Adrenal gland (tissue), 9 donors: ENCODE measurements at regions not wholly inside any gene's neighbourhood (a gene's known extent, or its start where the extent isn't known, plus 50 kb on each side); places are given as distances from the start of the nearest gene placed in this dataset.
"Not testable (repeated sequence)": the region's sequence is repeated elsewhere in the genome, so short reads cannot be mapped to it uniquely, and the experiment has no call there.

Source experiments
- DNase-seq, 7 donors: peaks; one replicate each; pipeline ENCODE4 v3.0.0-alpha.2; 2019 to 2020
- H3K27ac ChIP-seq, 5 donors: fragments of 200-600 bp; sonication (generic) in 4 of 5; 1 replicate in 3 of 5; 2 replicates in 2 of 5; pipeline versions ENCODE4 v1.5.1 to v1.8.0; 2016 to 2020; ENCODE audit warnings: mild to moderate bottlenecking in 1 of 5
- H3K27me3 ChIP-seq: fragments of 200-600 bp; 2 replicates; pipeline ENCODE4 v1.8.0; 2021
- H3K36me3 ChIP-seq, 2 donors: fragments of 200-600 bp; replicated peaks in 1 of 2; 1 replicate in 1 of 2; 2 replicates in 1 of 2; pipeline versions ENCODE4 v1.5.1 to v1.8.0; 2018 to 2022
- H3K4me1 ChIP-seq, 2 donors: fragments of 200-600 bp; replicated peaks in 1 of 2; 1 replicate in 1 of 2; 2 replicates in 1 of 2; pipeline versions ENCODE4 v1.5.1 to v1.8.0; 2018 to 2021
- H3K4me3 ChIP-seq, 4 donors: fragments of 200-600 bp; sonication (generic) in 3 of 4; one replicate each; pipeline ENCODE4 v1.5.1; 2016 to 2018
- H3K9me3 ChIP-seq, 3 donors: fragments of 200-600 bp; sonication (generic) in 1 of 3; replicated peaks in 1 of 3; 1 replicate in 2 of 3; 2 replicates in 1 of 3; pipeline versions ENCODE4 v1.5.1 to v1.8.0; 2016 to 2021
- CTCF ChIP-seq, 6 experiments: fragments of 450-650 bp in 4 of 6; fragments of 200-600 bp in 2 of 6; sonication (generic) in 1 of 6; IDR thresholded peaks; 1 replicate in 5 of 6; 2 replicates in 1 of 6; pipeline versions ENCODE4 v1.5.1 to v1.8.0; 2016 to 2021; ENCODE audit warnings: antibody characterized with exemption in 6 of 6, mild to moderate bottlenecking in 2 of 6, moderate library complexity in 1 of 6
- POLR2A ChIP-seq, 2 donors: fragments of 450-650 bp; IDR thresholded peaks; one replicate each; pipeline ENCODE4 v1.6.1; 2017; ENCODE audit warnings: antibody characterized with exemption in 2 of 2, mild to moderate bottlenecking in 2 of 2, moderate library complexity in 1 of 2
- WGBS, 4 donors: extraction: QIAGEN DNeasy Blood & Tissue Kit in 2 of 4; methylation state at CpG; one replicate each; pipeline versions ENCODE4 v1.1.5 to v1.1.7; 2013 to 2017; 5-methylcytosine and 5-hydroxymethylcytosine counted together
- intact Hi-C, 2 donors: fragments of 100-400 bp; cut with DNase I; formaldehyde crosslinking; loops; one replicate each; pipeline versions ENCODE4 v1.14.1 to v1.15.0; 2022 to 2023
- donor health status: healthy with polysubstance abuse.
- donor health status: Bipolar disorder and iron deficiency.
- donor health status: DM: yes; HTN: yes; CAD: no.
- donor health status: DM: no; HTN: no; CAD: no.
- donor health status: DM: no; HTN: no; CAD: no.

DNA sequence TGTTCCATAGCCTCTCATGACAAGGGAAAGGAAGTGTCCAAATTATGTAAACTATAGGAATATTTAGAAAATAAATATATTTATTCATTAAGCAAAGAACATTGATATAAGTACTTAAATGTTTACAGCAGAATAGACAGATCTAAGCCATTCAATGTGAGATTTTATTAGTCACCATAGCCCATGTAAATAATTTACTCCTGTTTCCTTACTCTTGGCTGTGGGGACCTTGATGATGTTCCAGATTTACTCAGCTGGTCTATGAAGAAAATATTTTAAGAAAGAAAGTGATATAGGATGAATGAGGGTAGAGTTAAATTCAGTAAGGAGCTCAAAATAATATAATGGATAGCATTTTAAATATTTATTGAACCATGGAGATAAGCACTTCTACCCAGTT lies 442.6 kb upstream of the KLF6 start:
- no peaks in the 10 kb centered on the region for H3K36me3 ChIP-seq
- no peak overlapping the region for H3K27ac ChIP-seq
- no peaks in the 10 kb centered on the region for H3K4me1 ChIP-seq
- H3K9me3 ChIP-seq, result no peaks in the 10 kb centered on the region
- no peak for TF ChIP-seq CTCF (IDR thresholded peaks at IDR 0.05)
- no peak for TF ChIP-seq POLR2A (IDR thresholded peaks at IDR 0.05)
- no peak overlapping the region for H3K4me3 ChIP-seq
- DNase-seq, result no peak
- H3K27me3 ChIP-seq, result no peaks in the 10 kb centered on the region
- intact Hi-C loops, result no loop called here

DNA sequence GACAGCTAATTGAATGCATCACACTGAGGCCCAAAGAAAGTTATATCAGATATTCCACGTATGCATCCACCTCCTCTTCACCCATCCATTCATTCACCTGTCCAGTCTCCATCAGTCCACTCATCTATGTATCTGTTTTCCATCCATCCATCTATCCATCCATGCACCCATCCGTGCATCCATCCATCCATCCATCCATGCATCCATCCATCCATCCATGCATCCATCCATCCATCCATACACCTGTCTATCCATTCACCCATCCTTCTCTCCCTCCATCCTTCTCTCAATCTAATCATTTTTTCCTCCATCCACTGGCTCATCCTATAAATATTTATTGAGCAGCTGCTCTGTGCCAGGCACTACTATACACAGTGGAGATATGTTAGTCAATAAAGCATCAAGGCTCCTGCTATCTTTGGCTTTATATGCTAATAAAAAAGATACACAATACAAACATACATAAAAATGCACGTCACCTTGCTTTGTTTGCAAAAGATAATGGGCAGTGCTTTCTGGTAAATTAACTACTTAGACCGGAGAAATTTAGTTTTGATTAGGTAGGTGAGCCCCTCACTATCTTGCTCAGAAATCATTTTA lies 442.0 kb upstream of the KLF6 start:
- no peak for DNase-seq
- Histone ChIP-seq H3K27ac (no peak overlapping the region), H3K4me3 (no peak overlapping the region), H3K36me3 (no peaks in the 10 kb centered on the region), H3K4me1 (no peaks in the 10 kb centered on the region), H3K9me3 (no peaks in the 10 kb centered on the region), H3K27me3 (no peaks in the 10 kb centered on the region)
- intact Hi-C loops, result no loop called here
- 82 to 88% (median 85%) methylated on average over 4 of the region's 4 CpGs for WGBS, 4 donors
- TF ChIP-seq POLR2A (IDR thresholded peaks at IDR 0.05), result no peak
- TF ChIP-seq CTCF (IDR thresholded peaks at IDR 0.05), result no peak

GRCh38 chr10:4224178-4224577 lies 439.2 kb upstream of the KLF6 start:
- Histone ChIP-seq H3K9me3 (no peaks in the 10 kb centered on the region), H3K27ac (no peak overlapping the region), H3K4me1 (no peaks in the 10 kb centered on the region), H3K27me3 (no peaks in the 10 kb centered on the region), H3K4me3 (no peak overlapping the region), H3K36me3 (no peaks in the 10 kb centered on the region)
- TF ChIP-seq POLR2A (IDR thresholded peaks at IDR 0.05) (no peak), CTCF (IDR thresholded peaks at IDR 0.05) (no peak)
- 90 to 93% (median 93%) methylated on average over 6 of the region's 6 CpGs for WGBS, 4 donors
- intact Hi-C loops, result no loop called here
- no peak for DNase-seq

DNA sequence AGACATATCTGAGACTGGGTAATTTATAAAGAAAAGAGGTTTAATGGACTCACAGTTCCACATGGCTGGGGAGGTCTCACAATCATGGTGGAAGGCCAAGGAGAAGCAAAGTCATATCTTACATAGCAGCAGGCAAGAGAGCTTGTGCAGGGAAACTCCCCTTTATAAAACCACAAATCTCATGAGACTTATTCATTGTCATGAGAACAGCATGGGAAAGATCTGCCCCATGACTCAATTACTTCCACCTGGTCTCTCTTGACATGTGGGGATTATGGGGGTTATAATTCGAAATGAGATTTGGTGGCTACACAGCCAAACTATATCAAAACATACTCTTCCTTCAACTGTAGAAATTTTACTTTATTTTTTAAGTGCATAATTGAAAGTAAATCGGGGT lies 436.3 kb upstream of the KLF6 start:
- intact Hi-C loops, H3K4me1 ChIP-seq, H3K4me3 ChIP-seq, H3K27ac ChIP-seq, H3K36me3 ChIP-seq, H3K9me3 ChIP-seq, H3K27me3 ChIP-seq, DNase-seq: not testable (repeated sequence)
- 74 to 89% (median 79%) methylated on average over 2 of the region's 2 CpGs for WGBS, 4 donors

GRCh38 chr10:4219901-4220300 lies 434.9 kb upstream of the KLF6 start:
- Histone ChIP-seq H3K27ac (no peak overlapping the region), H3K36me3 (no peaks in the 10 kb centered on the region), H3K27me3 (no peaks in the 10 kb centered on the region), H3K4me3 (no peak overlapping the region), H3K9me3 (no peaks in the 10 kb centered on the region), H3K4me1 (no peaks in the 10 kb centered on the region)
- intact Hi-C loops, result no loop called here
- 76 to 89% (median 85%) methylated on average over 4 of the region's 4 CpGs for WGBS, 4 donors
- TF ChIP-seq POLR2A (IDR thresholded peaks at IDR 0.05) (no peak), CTCF (IDR thresholded peaks at IDR 0.05) (no peak)
- DNase-seq, result no peak
